GM18870 (cell line): ENCODE measurements at regions not wholly inside any gene's neighbourhood (a gene's known extent, or its start where the extent isn't known, plus 50 kb on each side); places are given as distances from the start of the nearest gene placed in this dataset.

Experiments
- ATAC-seq: cut with Tn5 transposase; IDR thresholded peaks from one replicate; pipeline ENCODE4 v1.9.1; 2021; ENCODE audit warnings: moderate library complexity; ENCODE audit not compliant: unreplicated experiment

GRCh38 chr12:115072712-115073111 lies 388.7 kb upstream of the TBX3 start:
- no peak for ATAC-seq

GRCh38 chr12:115070313-115070712 lies 386.3 kb upstream of the TBX3 start:
- ATAC-seq = no peak

- no peak for ATAC-seq
These were observed 380.3 kb upstream of the TBX3 start for GRCh38 chr12:115064296-115064695.

- no peak for ATAC-seq
These were observed 378.8 kb upstream of the TBX3 start for GRCh38 chr12:115062741-115063140.

GRCh38 chr12:115060477-115061168 lies 376.6 kb upstream of the TBX3 start:
- no peak for ATAC-seq

GRCh38 chr12:115057445-115057844 lies 373.5 kb upstream of the TBX3 start:
- no peak for ATAC-seq

- no peak for ATAC-seq
These were observed 367.4 kb upstream of the TBX3 start for GRCh38 chr12:115051378-115051777.

- ATAC-seq = no peak
These were observed 365.6 kb upstream of the TBX3 start for GRCh38 chr12:115049614-115050013.

GRCh38 chr12:115046805-115047204 lies 362.8 kb upstream of the TBX3 start:
- no peak for ATAC-seq

GRCh38 chr12:115044073-115044472 lies 360.1 kb upstream of the TBX3 start:
- no peak for ATAC-seq

- ATAC-seq = no peak
These were observed 359.1 kb upstream of the TBX3 start for GRCh38 chr12:115043079-115043478.

- no peak for ATAC-seq
These were observed 358.4 kb upstream of the TBX3 start for GRCh38 chr12:115042341-115042740.

GRCh38 chr12:115037830-115038229 lies 353.9 kb upstream of the TBX3 start:
- no peak for ATAC-seq

GRCh38 chr12:115035535-115036107 lies 351.6 kb upstream of the TBX3 start:
- no peak for ATAC-seq

GRCh38 chr12:115032521-115032920 lies 348.5 kb upstream of the TBX3 start:
- ATAC-seq = no peak

GRCh38 chr12:115030017-115030416 lies 346.0 kb upstream of the TBX3 start:
- no peak for ATAC-seq

GRCh38 chr12:115024531-115024930 lies 340.6 kb upstream of the TBX3 start:
- no peak for ATAC-seq

- no peak for ATAC-seq
These were observed 339.6 kb upstream of the TBX3 start for GRCh38 chr12:115023279-115024265.

- no peak for ATAC-seq
These were observed 336.1 kb upstream of the TBX3 start for GRCh38 chr12:115020091-115020490.

- no peak for ATAC-seq
These were observed 333.4 kb upstream of the TBX3 start for GRCh38 chr12:115017346-115017745.

- no peak for ATAC-seq
These were observed 329.4 kb upstream of the TBX3 start for GRCh38 chr12:115013236-115013981.
